Aorta (tissue), 5 donors: ENCODE measurements at regions not wholly inside any gene's neighbourhood (a gene's known extent, or its start where the extent isn't known, plus 50 kb on each side); places are given as distances from the start of the nearest gene placed in this dataset.
"Not testable (repeated sequence)": the region's sequence is repeated elsewhere in the genome, so short reads cannot be mapped to it uniquely, and the experiment has no call there.

ENCODE experiments used
- ATAC-seq: fragments of 200-7000 bp; cut with Tn5 transposase; one replicate; pipeline ENCODE4 v1.9.1; 2022; ENCODE audit warnings: moderate library complexity; ENCODE audit not compliant: low FRiP score
- DNase-seq, 2 donors: peaks; one replicate each; pipeline ENCODE4 v3.0.0-alpha.2; 2020
- H3K27ac ChIP-seq, 2 donors: one replicate each; pipeline ENCODE4 v1.5.1; 2013; ENCODE audit warnings: low read length in 2 of 2, mild to moderate bottlenecking in 2 of 2, moderate library complexity in 2 of 2, control low read depth in 1 of 2, inconsistent platforms in 1 of 2, low read depth in 1 of 2
- H3K27me3 ChIP-seq, 2 donors: one replicate each; pipeline ENCODE4 v1.6.1; 2013; ENCODE audit warnings: control low read depth in 1 of 2, low read length in 1 of 2, mild to moderate bottlenecking in 1 of 2, moderate library complexity in 1 of 2; ENCODE audit not compliant: insufficient read depth in 2 of 2, control insufficient read depth in 1 of 2
- H3K36me3 ChIP-seq, 2 donors: one replicate each; pipeline ENCODE4 v1.6.1; 2013; ENCODE audit warnings: control low read depth in 1 of 2, low read length in 1 of 2, mild to moderate bottlenecking in 1 of 2; ENCODE audit not compliant: insufficient read depth in 2 of 2, control insufficient read depth in 1 of 2
- H3K4me1 ChIP-seq, 2 donors: one replicate each; pipeline ENCODE4 v1.6.1; 2013; ENCODE audit warnings: low read length in 2 of 2, control low read depth in 1 of 2, mild to moderate bottlenecking in 1 of 2, moderate library complexity in 1 of 2; ENCODE audit not compliant: insufficient read depth in 2 of 2, control insufficient read depth in 1 of 2
- H3K4me3 ChIP-seq, 2 donors: one replicate each; pipeline ENCODE4 v1.5.1; 2013; ENCODE audit warnings: low read length in 2 of 2, control low read depth in 1 of 2, mild to moderate bottlenecking in 1 of 2
- H3K9me3 ChIP-seq: one replicate; pipeline ENCODE4 v1.6.1; 2013; ENCODE audit warnings: mild to moderate bottlenecking, low read length; ENCODE audit not compliant: control insufficient read depth
- WGBS, 2 donors: extraction: QIAGEN DNeasy Blood & Tissue Kit; methylation state at CpG; one replicate each; pipeline ENCODE4 v1.1.7; 2013; 5-methylcytosine and 5-hydroxymethylcytosine counted together
- intact Hi-C, 2 donors: fragments of 100-400 bp; cut with DNase I; formaldehyde crosslinking; loops; one replicate each; pipeline versions ENCODE4 v1.14.2 to v1.15.0; 2022
- donor health status: healthy with polysubstance abuse.
- donor health status: Bipolar disorder and iron deficiency.
- donor health status: DM: no; HTN: no; CAD: no.
- donor health status: DM: no; HTN: no; CAD: no.
- donor health status: DM: yes; HTN: yes; CAD: no.

DNA sequence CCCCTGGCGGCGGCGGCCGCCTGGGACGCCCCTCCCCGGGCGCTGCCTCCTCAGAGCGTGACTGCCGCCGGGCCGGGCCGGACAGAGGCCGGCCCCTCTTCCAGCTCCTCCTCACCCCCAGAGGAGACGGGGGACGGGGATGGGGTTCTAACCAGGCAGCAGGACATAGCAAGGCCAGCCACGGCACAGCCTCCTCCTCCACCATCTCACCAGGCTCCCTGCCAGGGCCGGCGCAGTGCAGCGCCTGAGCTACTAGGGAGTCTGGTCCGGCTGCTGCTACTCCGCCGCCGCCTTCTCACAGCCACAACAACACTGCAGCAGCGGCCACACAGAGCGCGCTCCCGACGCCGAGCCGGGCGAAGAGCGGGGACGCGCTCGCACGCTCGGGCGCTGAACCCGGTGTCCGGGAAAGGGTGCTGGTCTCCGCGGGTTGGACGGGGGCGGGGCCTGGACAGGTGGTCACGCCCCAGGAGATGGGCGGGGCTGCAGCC, 112.3 kb downstream of the POTEC start:
- H3K4me3 ChIP-seq, H3K27me3 ChIP-seq, ATAC-seq, H3K27ac ChIP-seq, intact Hi-C loops, H3K4me1 ChIP-seq, H3K9me3 ChIP-seq, H3K36me3 ChIP-seq: not testable (repeated sequence)
- peak; percentile 50 to 83 for DNase-seq
- WGBS, 2 donors: 0 to 1% methylated on average over 39 to 46 of the region's 46 CpGs

DNA sequence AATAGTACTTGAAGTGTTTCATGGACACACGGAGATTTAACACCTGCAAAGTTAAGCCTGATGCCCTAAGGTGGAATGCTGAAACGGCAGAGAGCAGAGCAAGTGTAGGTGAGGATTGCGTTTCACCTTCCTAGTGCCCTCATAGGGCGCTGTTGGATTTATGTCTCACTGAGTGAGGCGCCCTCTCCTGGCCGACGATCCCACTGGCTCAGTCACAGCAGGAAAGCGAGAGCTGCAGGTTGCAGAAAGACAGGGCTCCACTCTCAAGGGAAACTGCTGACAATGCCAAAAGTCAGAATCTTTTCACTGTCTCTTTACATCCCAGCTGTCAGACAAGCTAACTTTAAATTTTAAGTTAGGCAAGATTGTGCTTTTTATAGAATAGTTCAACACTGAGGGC, 127.6 kb downstream of the POTEC start:
- not testable (repeated sequence) for H3K27ac ChIP-seq

DNA sequence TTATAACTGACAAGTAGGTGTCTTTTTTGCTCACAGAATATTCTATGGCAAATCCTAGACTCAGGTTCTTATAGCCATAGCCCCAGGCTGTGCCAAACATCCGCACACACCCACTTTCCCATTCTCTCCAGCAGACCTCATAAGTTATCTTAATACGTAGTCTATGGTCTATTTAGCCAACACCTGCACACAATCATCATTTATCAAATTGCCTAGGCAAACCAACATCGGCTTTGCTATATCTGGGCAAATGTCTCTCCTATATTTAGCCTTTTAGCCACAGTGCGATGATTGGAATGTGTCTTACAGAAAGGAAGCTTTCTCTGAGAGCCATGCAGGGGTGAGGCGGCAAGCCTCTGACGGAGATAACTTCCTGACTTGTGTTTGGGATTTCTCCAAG, 128.0 kb downstream of the POTEC start:
- ATAC-seq, H3K27ac ChIP-seq, H3K9me3 ChIP-seq, H3K36me3 ChIP-seq, H3K4me1 ChIP-seq, H3K27me3 ChIP-seq, H3K4me3 ChIP-seq, intact Hi-C loops, DNase-seq: not testable (repeated sequence)
- WGBS, 2 donors: 25 to 32% methylated on average over 6 of the region's 6 CpGs

More for the DNA sequence above, 127.6 kb downstream of the POTEC start:
- DNase-seq, ATAC-seq, H3K36me3 ChIP-seq, H3K9me3 ChIP-seq, intact Hi-C loops, H3K27me3 ChIP-seq, H3K4me1 ChIP-seq, H3K4me3 ChIP-seq: not testable (repeated sequence)
- WGBS, 2 donors: 2% methylated on average over 5 to 8 of the region's 8 CpGs

DNA sequence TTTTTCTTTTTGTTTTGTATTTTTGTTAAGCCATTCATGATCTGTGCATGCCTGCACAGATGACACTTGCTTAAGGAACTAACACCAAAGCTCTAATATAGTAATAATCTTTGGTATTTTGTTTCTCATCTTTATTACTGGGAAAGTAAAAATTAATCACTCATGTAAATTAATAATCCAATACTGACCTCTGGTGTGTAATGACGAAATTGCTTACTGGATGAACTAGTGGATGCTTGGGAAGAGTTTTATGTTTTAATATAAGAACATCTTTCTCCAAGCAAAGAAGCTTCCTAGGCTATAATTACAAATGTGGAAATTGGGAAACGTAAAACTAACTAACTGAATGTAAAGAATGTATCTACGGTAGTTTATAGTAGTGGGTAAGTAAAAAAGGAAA, 147.9 kb downstream of the POTEC start:
- ATAC-seq, intact Hi-C loops, H3K9me3 ChIP-seq: not testable (repeated sequence)

DNA sequence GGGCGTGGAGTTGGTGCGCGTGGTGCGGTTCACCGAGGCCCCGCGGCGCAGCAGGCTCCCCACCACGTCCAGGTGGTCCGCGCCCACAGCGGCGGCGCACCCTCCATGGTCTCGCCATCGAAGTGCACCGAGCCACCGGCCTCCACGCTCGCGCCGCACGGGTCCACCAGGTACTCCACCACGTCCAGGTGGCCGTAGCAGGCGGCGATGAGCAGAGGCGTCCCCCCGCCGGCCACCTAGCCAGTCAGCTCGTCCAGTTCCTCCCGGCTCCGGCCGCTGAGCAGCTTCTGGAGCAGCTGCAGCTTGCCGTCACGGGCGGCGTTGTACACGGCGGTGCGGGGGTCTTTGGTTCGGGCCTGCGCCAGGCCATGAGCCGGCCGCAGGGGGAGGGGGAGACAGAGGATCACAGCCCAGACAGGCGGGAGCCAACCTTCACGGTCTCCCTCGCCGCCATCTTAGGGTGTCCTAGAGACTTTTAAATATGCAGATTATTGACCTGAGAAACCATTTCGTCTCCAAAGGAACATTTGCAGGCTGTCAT, 149.8 kb downstream of the POTEC start:
- H3K4me3 ChIP-seq, H3K9me3 ChIP-seq, H3K27me3 ChIP-seq, ATAC-seq, H3K36me3 ChIP-seq, intact Hi-C loops, DNase-seq, H3K4me1 ChIP-seq, H3K27ac ChIP-seq: not testable (repeated sequence)
- WGBS, 2 donors: 95 to 97% methylated on average over 27 to 50 of the region's 50 CpGs

More for the DNA sequence above, 147.9 kb downstream of the POTEC start:
- not testable (repeated sequence) for H3K36me3 ChIP-seq, H3K4me1 ChIP-seq, H3K4me3 ChIP-seq, DNase-seq, H3K27ac ChIP-seq, H3K27me3 ChIP-seq
- 33 to 44% methylated on average over 3 of the region's 3 CpGs for WGBS, 2 donors

DNA sequence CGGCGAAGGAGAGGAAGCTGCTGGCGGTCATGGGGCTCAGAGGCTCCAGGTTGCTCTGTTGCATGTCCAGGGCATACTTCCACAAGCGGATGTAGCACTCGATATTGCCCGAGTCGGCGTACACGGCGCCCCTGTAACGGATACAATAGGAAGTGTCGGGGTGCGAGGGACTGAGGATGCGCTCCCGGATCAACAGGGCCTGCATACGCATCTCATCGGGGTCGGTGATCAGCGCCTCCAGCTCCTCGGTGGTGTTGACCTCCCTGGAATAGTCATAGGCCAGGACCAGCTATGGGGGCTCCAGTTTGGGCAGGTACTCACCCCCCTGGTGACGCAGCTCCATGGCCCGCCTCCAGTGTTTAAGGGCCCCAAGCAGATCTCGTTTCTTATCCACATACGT, 150.8 kb downstream of the POTEC start:
- H3K27me3 ChIP-seq, H3K4me3 ChIP-seq, H3K4me1 ChIP-seq, H3K36me3 ChIP-seq, H3K27ac ChIP-seq, H3K9me3 ChIP-seq, ATAC-seq, DNase-seq, intact Hi-C loops: not testable (repeated sequence)
- WGBS, 2 donors: 94% methylated on average over 20 to 24 of the region's 24 CpGs

DNA sequence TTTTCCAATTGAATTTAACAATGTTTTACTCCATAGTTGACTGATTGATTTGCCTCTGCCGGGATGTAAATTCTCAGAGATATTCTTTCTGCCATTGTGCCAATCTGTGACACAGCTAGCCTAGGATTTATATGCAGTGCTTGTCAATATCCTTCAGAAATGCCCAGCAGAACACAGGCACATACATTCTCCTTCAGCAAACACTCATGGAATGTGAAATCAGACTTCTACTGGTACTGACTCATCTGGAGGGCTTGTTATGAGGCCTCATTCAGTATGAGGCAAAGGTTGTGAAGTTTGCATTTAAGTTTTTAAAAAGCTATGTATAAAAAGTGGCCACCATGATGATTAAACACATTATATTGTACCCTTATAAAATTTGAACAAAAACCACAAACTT, 158.4 kb downstream of the POTEC start:
- H3K9me3 ChIP-seq, H3K27ac ChIP-seq, DNase-seq, H3K36me3 ChIP-seq, H3K27me3 ChIP-seq, H3K4me1 ChIP-seq, ATAC-seq, intact Hi-C loops, H3K4me3 ChIP-seq: not testable (repeated sequence)
- 85 to 86% methylated on average over 1 of the region's 1 CpG for WGBS, 2 donors

DNA sequence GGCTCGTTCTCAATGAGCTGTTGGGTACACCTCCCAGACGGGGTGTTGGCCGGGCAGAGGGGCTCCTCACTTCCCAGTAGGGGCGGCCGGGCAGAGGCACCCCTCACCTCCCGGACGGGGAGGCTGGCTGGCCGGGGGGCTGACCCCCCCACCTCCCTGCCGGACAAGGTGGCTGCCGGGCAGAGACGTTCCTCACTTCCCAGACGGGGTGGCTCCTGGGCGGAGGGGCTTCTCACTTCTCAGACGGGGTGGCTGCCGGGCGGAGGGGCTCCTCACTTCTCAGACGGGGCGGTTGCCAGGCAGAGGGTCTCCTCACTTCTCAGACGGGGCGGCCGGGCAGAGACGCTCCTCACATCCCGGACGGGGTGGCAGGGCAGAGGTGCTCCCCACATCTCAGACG, 160.7 kb downstream of the POTEC start:
- H3K4me1 ChIP-seq, H3K9me3 ChIP-seq, DNase-seq, H3K27me3 ChIP-seq, intact Hi-C loops, ATAC-seq, H3K4me3 ChIP-seq, H3K36me3 ChIP-seq, H3K27ac ChIP-seq: not testable (repeated sequence)
- WGBS, 2 donors: 86 to 88% methylated on average over 16 to 25 of the region's 25 CpGs

DNA sequence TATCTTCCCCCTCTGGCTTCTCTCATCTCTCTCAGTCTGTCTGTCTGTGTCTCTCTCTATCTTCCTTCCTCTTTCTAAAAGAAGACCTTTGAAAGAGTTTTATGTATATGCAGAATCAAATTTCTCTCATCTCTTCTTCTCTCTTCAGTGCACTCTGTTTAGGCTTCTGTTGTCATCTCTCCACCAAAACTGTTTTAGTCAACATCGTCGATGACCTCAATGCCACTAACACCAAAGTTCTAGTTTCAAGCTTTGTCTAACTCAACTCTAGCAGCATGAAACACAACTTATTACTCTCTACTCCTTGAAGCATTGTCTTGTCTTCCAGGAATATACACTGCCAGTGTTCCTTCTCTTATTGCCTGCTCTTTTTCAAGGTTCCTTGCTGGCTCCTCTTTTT, 163.9 kb downstream of the POTEC start:
- H3K4me1 ChIP-seq, DNase-seq, ATAC-seq, H3K36me3 ChIP-seq, H3K27me3 ChIP-seq, intact Hi-C loops, H3K9me3 ChIP-seq, H3K4me3 ChIP-seq, H3K27ac ChIP-seq: not testable (repeated sequence)
- WGBS, 2 donors: 93% methylated on average over 2 of the region's 2 CpGs
